IPS-18c (cell line): ENCODE measurements at regions not wholly inside any gene's neighbourhood (a gene's known extent, or its start where the extent isn't known, plus 50 kb on each side); places are given as distances from the start of the nearest gene placed in this dataset.
"Not testable (repeated sequence)": the region's sequence is repeated elsewhere in the genome, so short reads cannot be mapped to it uniquely, and the experiment has no call there.

Source experiments
- H3K4me3 ChIP-seq: 2 replicates; pipeline ENCODE4 v1.7.0; 2013; ENCODE audit warnings: low read depth, mild to moderate bottlenecking, low read length, moderate library complexity; ENCODE audit not compliant: insufficient read depth
- H3K9me3 ChIP-seq: one replicate; pipeline ENCODE4 v1.6.1; 2013; ENCODE audit warnings: mild to moderate bottlenecking, low read length, moderate library complexity; ENCODE audit not compliant: control insufficient read depth, insufficient read depth

DNA sequence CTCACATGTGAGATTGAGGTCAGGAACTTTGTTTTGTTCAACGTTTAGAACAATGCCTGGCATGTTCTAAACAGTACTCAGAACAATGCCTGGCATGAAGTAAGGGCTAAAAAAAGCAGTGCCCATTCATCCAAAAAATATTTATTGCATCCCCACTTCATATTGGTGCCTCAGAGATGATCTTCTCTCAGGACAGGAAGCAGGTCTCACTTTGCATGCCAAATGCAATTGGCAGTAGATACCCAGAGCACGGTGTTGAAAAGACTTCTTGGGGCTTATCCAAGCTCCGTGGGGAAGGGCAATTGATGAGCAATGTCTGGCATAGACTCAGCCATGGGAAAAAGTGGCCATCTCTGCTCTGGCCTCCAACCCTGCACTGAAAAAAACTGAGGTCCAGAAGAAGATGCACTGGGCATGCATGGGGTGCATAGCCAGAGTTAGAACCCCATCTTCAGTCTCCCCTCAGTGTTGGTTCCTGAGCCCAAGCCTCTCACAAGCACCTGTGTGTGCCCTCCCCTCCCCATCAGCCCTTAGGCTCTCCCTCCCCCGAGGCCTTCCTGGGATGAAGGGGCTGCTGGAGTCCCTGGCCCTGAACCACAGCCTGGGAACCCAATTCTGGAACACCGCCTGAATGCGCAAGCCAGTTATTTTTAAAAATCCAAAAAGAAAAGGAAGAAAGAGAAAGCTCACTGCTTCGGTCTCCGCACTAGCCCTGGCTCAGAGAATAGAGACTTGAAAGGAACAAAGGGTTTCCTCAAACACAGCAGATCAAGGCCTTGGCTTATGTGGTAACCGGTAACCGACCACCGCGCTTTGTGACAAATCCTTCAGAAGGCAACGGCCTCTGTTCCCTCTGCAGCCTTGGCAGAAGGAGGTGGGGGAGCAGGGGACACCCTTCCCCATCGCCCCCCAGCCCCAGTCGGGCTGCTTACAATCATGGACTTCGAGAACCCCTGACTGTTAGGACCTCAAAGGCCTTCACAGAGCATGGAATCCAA lies 78.5 kb upstream of the SIRPA start:
- no peak overlapping the region for H3K4me3 ChIP-seq
- no peaks in the 10 kb centered on the region for H3K9me3 ChIP-seq

- Histone ChIP-seq H3K9me3 (no peaks in the 10 kb centered on the region), H3K4me3 (no peak overlapping the region)
Measured at GRCh38 chr20:1815502-1816085, 79.6 kb upstream of the SIRPA start.

DNA sequence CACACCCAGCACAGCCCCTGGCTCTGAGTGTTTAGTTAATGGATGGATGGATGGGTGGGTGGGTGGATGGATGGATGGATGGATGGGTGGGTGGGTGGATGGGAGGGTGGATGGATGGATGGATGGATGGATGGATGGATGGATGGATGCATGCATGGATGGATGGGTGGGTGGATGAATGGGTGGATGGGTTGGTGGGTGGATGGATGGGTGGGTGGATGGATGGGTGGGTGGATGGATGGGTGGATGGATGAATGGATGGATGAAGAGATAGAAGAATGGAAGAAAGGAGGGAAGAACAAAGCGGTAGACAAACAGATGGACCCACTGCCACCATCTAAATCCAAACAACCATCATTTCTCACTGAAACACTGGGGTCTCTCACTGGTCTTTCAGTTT lies 80.3 kb upstream of the SIRPA start:
- not testable (repeated sequence) for H3K9me3 ChIP-seq, H3K4me3 ChIP-seq

DNA sequence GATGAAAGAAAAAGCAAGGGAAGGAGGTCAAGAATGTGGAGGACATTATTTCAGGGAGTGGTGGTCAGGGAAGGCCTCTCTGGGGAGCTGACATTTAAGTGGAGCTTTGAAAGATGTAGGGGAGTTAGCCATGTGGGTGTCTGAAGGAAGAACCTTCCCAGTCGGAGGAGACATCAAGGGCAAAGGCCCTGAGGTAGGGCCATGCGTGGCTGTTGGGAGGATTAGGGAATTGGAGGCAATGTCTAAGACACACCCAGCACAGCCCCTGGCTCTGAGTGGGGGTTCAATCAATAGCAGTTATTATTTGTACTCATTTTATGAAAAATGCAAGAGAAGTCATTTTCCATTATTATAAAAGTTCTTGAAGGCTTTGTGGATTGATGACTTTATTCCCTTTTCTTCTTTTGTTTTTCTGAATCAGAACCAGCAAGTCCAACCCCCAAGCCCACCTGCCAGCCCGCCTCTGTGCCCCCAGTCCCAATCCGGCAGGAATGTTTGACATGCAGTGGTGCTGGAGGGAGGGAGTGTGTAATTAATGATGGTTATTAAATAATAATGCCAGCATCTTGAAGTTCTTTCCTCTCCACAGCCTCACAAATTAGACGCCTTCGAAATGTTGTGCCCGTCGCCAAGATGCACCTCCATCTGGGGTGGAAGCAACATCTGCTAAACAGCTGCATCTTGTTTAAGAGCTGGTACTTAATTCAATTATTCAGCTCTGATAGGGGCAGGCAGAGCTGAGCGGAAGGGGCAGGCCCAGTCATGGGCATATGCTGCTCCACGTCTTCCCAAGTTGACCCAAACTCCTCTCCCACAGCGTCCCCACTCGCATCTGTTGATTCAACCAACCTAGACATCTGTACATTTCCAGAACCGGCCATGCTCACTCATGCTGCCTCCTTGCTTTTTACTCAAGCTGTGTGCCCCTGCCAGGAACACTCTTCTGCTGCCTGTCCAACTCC lies 81.3 kb upstream of the SIRPA start:
- Histone ChIP-seq H3K4me3 (no peak overlapping the region), H3K9me3 (no peaks in the 10 kb centered on the region)

- Histone ChIP-seq H3K9me3 (no peaks in the 10 kb centered on the region), H3K4me3 (no peak overlapping the region)
Measured at GRCh38 chr20:1813101-1813529, 82.1 kb upstream of the SIRPA start.

DNA sequence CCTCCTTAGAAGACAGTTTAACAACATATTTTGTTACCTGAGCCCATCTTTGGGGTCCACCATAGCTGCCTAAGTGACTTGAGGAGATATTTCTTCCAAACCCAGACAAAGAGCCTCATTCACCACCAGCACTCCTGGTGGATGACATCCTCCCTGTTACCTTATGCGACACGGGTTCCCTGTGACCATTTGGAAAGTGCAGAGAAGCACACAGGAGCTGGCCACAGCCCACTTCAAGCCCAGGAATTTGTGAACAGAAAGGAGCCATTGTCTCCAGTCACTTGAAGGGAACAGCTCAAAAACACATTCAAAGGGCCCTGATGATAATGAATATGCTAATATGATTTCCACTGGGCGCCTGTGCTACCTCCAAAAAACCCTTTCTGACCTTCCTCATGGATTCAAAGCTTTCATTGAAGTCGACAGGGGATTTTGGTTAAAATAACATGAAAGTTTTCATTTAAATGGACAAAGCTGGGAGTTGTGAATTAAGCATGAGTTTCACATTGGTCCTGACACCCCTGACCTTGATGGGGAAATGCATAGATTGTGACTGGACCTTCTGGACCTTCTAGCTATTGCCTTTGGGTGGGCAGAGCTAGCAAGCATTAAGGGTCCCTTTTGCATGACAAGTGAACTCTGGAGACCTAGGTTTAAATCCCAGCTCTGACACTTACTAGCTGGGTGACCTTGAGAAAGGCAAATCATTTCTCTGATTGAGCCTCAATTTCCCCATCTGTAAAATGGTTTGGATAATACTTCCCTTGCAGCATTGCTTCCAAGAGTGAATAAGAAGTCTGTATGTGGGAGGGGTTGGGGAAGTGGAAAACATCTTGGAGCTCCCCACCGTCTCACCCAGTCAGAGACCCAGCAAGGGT lies 83.3 kb upstream of the SIRPA start:
- Histone ChIP-seq H3K4me3 (no peak overlapping the region), H3K9me3 (no peaks in the 10 kb centered on the region)

GRCh38 chr20:1810926-1811620 lies 84.1 kb upstream of the SIRPA start:
- Histone ChIP-seq H3K9me3 (no peaks in the 10 kb centered on the region), H3K4me3 (no peak overlapping the region)

DNA sequence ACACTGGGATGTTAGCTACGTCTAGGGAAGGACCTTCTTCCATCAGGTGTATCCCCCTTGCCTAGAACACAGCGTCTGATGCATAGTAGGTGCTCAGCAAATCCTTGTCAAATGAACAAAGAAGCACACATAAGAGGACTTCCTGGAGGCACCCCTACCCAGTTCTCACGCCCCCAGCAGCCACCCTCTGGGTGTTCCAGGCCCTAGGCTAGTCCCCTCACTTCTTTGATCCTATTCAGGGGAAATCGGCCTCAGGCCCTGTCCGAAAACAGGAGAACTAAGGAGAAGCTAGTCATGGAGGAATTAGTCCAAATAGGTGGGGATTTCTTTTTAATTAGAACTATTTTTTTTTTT lies 84.7 kb upstream of the SIRPA start:
- no peaks in the 10 kb centered on the region for H3K9me3 ChIP-seq
- no peak overlapping the region for H3K4me3 ChIP-seq

- H3K4me3 ChIP-seq: no peak overlapping the region
- H3K9me3 ChIP-seq: no peaks in the 10 kb centered on the region
Measured at GRCh38 chr20:1809611-1810510, 85.3 kb upstream of the SIRPA start.

GRCh38 chr20:1809131-1809572 lies 86.1 kb upstream of the SIRPA start:
- H3K9me3 ChIP-seq: no peaks in the 10 kb centered on the region
- no peak overlapping the region for H3K4me3 ChIP-seq

- no peak overlapping the region for H3K4me3 ChIP-seq
- H3K9me3 ChIP-seq: no peaks in the 10 kb centered on the region
Measured at GRCh38 chr20:1808101-1808500, 87.1 kb upstream of the SIRPA start.

- H3K4me3 ChIP-seq: no peak overlapping the region
- H3K9me3 ChIP-seq: no peaks in the 10 kb centered on the region
Measured at GRCh38 chr20:1807394-1807793, 87.8 kb upstream of the SIRPA start.

DNA sequence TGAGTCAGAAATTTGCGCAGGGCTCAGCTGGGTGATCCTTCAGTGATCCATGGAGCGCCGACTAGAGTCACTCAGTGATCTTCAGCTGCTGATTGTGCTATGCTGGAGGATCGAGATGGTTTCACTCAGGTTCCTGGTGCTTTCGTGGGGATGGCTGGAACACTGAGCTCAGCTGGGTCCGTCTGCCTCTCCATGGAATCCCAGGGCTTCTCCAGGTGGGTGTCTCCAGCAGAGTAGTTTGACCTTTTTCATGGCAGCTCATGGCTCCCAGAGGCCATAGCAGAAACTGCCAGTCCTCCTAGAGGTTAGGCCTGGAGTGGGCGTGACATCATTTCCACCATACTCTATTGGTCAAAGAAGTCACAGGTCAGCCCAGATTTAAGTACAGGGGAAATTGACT lies 88.8 kb upstream of the SIRPA start:
- no peak overlapping the region for H3K4me3 ChIP-seq
- H3K9me3 ChIP-seq: no peaks in the 10 kb centered on the region

- Histone ChIP-seq H3K9me3 (no peaks in the 10 kb centered on the region), H3K4me3 (no peak overlapping the region)
Measured at GRCh38 chr20:1805816-1806215, 89.4 kb upstream of the SIRPA start.

DNA sequence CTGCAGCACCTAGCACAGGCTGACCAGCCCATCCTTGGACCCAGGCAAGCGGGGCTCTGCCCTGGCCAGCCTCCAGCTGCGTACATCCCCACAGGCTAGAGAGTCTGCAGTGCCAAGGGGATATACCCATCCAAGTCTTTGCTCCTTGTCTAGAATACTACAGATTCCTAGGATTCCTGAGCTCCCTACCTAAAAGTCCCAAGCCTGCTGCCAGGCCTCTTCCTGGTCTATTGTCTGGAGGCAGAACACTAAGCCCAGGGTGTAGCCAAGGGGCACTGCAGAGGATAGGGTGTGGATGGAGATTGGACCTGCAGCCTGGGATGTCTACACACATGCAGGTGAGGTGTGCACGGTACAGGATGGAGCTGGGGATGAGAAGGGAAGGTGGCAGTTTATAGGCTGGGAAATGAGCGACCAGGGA lies 90.0 kb upstream of the SIRPA start:
- Histone ChIP-seq H3K9me3 (no peaks in the 10 kb centered on the region), H3K4me3 (no peak overlapping the region)
